GM12878 (cell line): ENCODE measurements at regions not wholly inside any gene's neighbourhood (a gene's known extent, or its start where the extent isn't known, plus 50 kb on each side); places are given as distances from the start of the nearest gene placed in this dataset.

ENCODE experiments used
- ATAC-seq: fragments of 200-7000 bp; cut with Tn5 transposase; 3 replicates; pipeline ENCODE4 v1.9.1; 2020; ENCODE audit warnings: mild to moderate bottlenecking, moderate library complexity
- BruUV-seq: library from RNA; stranded (reverse); fragments of 400-500 nt; replicated peaks from 2 replicates; lab custom pipeline; 2021; lab: Mats Ljungman, UMichigan
- CTCF ChIA-PET: fragments of 300-600 bp; sonication (Branson Sonifier 250); formaldehyde crosslinking; extraction: SDS; loops from one replicate; lab custom pipeline; 2021; ENCODE audit warnings: inconsistent platforms; lab: Yijun Ruan, JAX
- POLR2A ChIA-PET: fragments of 350-600 bp; formaldehyde crosslinking; extraction: SDS; loops from one replicate; lab custom pipeline; 2021; ENCODE audit warnings: inconsistent platforms; lab: Charles Lee
- RAD21 ChIA-PET: fragments of 300-600 bp; sonication (Branson Sonifier 250); formaldehyde crosslinking; loops from one replicate; lab custom pipeline; 2023; ENCODE audit warnings: antibody characterized with exemption; ENCODE audit not compliant: unreplicated experiment; lab: Charles Lee
- SMC1A ChIA-PET: fragments of 300-600 bp; sonication (Branson Sonifier 250); formaldehyde crosslinking; loops from one replicate; lab custom pipeline; 2023; ENCODE audit not compliant: unreplicated experiment, uncharacterized antibody; lab: Charles Lee
- DNase-seq: peaks from one replicate; pipeline ENCODE4 v3.0.0-alpha.2; 2011; ENCODE audit warnings: low read depth, low spot score
- FAIRE-seq: peaks from 3 replicates; lab custom pipeline; 2011; peaks lifted over from hg19 to GRCh38; lab: Jason Lieb, UNC
- H2AFZ ChIP-seq: 2 replicates; pipeline ENCODE4 v1.6.0; 2011; ENCODE audit warnings: low read depth, low read length, control low read depth; ENCODE audit not compliant: control insufficient read depth
- H3K27ac ChIP-seq: 2 replicates; pipeline ENCODE4 v1.5.1; 2011; ENCODE audit warnings: control low read depth; ENCODE audit not compliant: control insufficient read depth, insufficient read depth
- H3K27me3 ChIP-seq, 2 experiments: replicated peaks in 1 of 2; 2 replicates each; pipeline versions ENCODE4 v1.6.0 to v1.6.1; 2011; ENCODE audit warnings: low read length in 1 of 2; ENCODE audit not compliant: control insufficient read depth in 2 of 2, insufficient read depth in 2 of 2
- H3K36me3 ChIP-seq, 2 experiments: 2 replicates each; pipeline ENCODE4 v1.5.1; 2011; ENCODE audit warnings: low read length in 1 of 2; ENCODE audit not compliant: control insufficient read depth in 2 of 2, insufficient read depth in 2 of 2
- H3K4me1 ChIP-seq: 2 replicates; pipeline ENCODE4 v1.6.1; 2011; ENCODE audit warnings: mild to moderate bottlenecking, low read length, moderate library complexity, mixed read lengths; ENCODE audit not compliant: control insufficient read depth, insufficient read depth
- H3K4me2 ChIP-seq: 2 replicates; pipeline ENCODE4 v1.6.0; 2011; ENCODE audit warnings: control low read depth; ENCODE audit not compliant: control insufficient read depth, insufficient read depth
- H3K4me3 ChIP-seq: fragments of 200-600 bp; sonication (generic); 2 replicates; pipeline ENCODE4 v1.5.1; 2016
- H3K79me2 ChIP-seq: 2 replicates; pipeline ENCODE4 v1.6.0; 2011; ENCODE audit warnings: low read length; ENCODE audit not compliant: control insufficient read depth, insufficient read depth
- H3K9ac ChIP-seq: 2 replicates; pipeline ENCODE4 v1.8.0; 2011; ENCODE audit warnings: low read length, control low read depth, mixed read lengths; ENCODE audit not compliant: control insufficient read depth, insufficient read depth
- H3K9me3 ChIP-seq: replicated peaks from 3 replicates; pipeline ENCODE4 v1.5.1; 2011; ENCODE audit warnings: mild to moderate bottlenecking, low read length; ENCODE audit not compliant: control insufficient read depth, insufficient read depth
- H4K20me1 ChIP-seq: 2 replicates; pipeline ENCODE4 v1.6.0; 2011; ENCODE audit not compliant: control insufficient read depth, insufficient read depth
- BCL11A ChIP-seq: IDR thresholded peaks from 2 replicates; pipeline ENCODE4 v1.6.1; 2011; ENCODE audit warnings: low read depth, low read length
- CEBPZ ChIP-seq: fragments of 150-350 bp; IDR thresholded peaks from 2 replicates; pipeline ENCODE4 v1.6.1; 2016; ENCODE audit warnings: low read depth, low read length
- CREM ChIP-seq: IDR thresholded peaks from 2 replicates; pipeline ENCODE4 v1.6.1; 2014; ENCODE audit warnings: antibody characterized with exemption, low read depth
- EGR1 ChIP-seq, 2 experiments: IDR thresholded peaks; 1 replicate in 1 of 2; 2 replicates in 1 of 2; pipeline ENCODE4 v1.6.1; 2011 to 2012; ENCODE audit warnings: low read depth in 2 of 2, low read length in 2 of 2, borderline replicate concordance in 1 of 2, mild to moderate bottlenecking in 1 of 2, moderate library complexity in 1 of 2
- KLF5 ChIP-seq: fragments of 450-650 bp; IDR thresholded peaks from 2 replicates; pipeline ENCODE4 v1.6.1; 2014; ENCODE audit warnings: mild to moderate bottlenecking; ENCODE audit not compliant: partially characterized antibody
- MYC ChIP-seq: IDR thresholded peaks from 2 replicates; pipeline ENCODE4 v1.6.1; 2011; ENCODE audit warnings: mild to moderate bottlenecking, low read length, moderate library complexity, inconsistent platforms; ENCODE audit not compliant: insufficient read depth, insufficient replicate concordance, insufficient read length, severe bottlenecking
- NR2C1 ChIP-seq: fragments of 450-650 bp; IDR thresholded peaks from 2 replicates; pipeline ENCODE4 v1.6.1; 2017; ENCODE audit warnings: antibody characterized with exemption, mild to moderate bottlenecking, moderate library complexity
- PML ChIP-seq: IDR thresholded peaks from 2 replicates; pipeline ENCODE4 v1.6.1; 2012; ENCODE audit warnings: low read length, inconsistent platforms
- POU2F2 ChIP-seq: IDR thresholded peaks from 3 replicates; pipeline ENCODE4 v1.6.1; 2011; ENCODE audit warnings: low read depth, mild to moderate bottlenecking, low read length, borderline replicate concordance
- SIX5 ChIP-seq: IDR thresholded peaks from 2 replicates; pipeline ENCODE4 v1.6.1; 2011; ENCODE audit warnings: mild to moderate bottlenecking, low read depth, low read length, moderate library complexity; ENCODE audit not compliant: severe bottlenecking
- SMAD5 ChIP-seq: IDR thresholded peaks from 2 replicates; pipeline ENCODE4 v1.6.1; 2016; ENCODE audit warnings: antibody characterized with exemption, low read depth
- SMC3 ChIP-seq: IDR thresholded peaks from 2 replicates; pipeline ENCODE4 v1.6.1; 2011; ENCODE audit warnings: low read length, improper control_type of control experiment, borderline replicate concordance
- STAT1 ChIP-seq: fragments of 450-650 bp; conservative IDR thresholded peaks from 2 replicates; pipeline ENCODE4 v1.6.1; 2014; ENCODE audit warnings: antibody characterized with exemption, mild to moderate bottlenecking
- TARDBP ChIP-seq: IDR thresholded peaks from 2 replicates; pipeline ENCODE4 v1.6.1; 2016; ENCODE audit warnings: borderline replicate concordance
- TBL1XR1 ChIP-seq: IDR thresholded peaks from 2 replicates; pipeline ENCODE4 v1.6.1; 2012; ENCODE audit warnings: low read depth, low read length, improper control_type of control experiment
- ZBTB33 ChIP-seq: fragments of 450-650 bp; IDR thresholded peaks from 2 replicates; pipeline ENCODE4 v1.6.1; 2017; ENCODE audit warnings: mild to moderate bottlenecking
- ZNF592 ChIP-seq: fragments of 450-650 bp; IDR thresholded peaks from 2 replicates; pipeline ENCODE4 v1.6.1; 2017; ENCODE audit warnings: mild to moderate bottlenecking, moderate library complexity
- WGBS: methylation state at CpG from one replicate; pipeline ENCODE4 v1.1.6; 2016; ENCODE audit warnings: low lambda C conversion rate; ENCODE audit not compliant: insufficient replicate concordance, insufficient coverage; ENCODE audit errors: missing lambda C conversion rate; 5-methylcytosine and 5-hydroxymethylcytosine counted together
- in situ Hi-C: fragments of 300-500 bp; cut with MboI; formaldehyde crosslinking; loops from 9 replicates; pipeline ENCODE4 v1.14.3; 2018; ENCODE audit warnings: mixed read lengths
- intact Hi-C: fragments of 100-400 bp; cut with micrococcal nuclease; formaldehyde crosslinking; loops from one replicate; pipeline ENCODE4 v1.14.2; 2022; ENCODE audit not compliant: unreplicated experiment

DNA sequence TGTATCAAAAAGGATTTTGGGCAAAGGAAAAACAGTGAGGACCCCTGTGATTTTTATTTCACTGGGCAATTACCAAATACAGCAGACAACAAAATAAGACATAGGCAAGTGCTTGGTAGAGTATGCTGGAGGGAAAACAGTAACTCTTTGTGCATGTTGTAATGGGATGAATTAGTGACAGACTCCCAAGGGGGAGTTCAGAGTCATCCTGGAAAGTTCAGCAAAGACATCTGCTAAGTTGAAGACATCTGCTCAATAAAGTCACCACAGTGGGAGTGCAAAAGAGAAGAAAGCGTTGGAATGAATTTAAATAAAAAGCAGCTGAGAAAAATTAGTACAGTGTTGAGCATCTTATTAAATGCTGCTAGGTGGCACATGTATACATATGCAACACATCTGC lies 378.8 kb upstream of the ISX start:
- SMC1A ChIA-PET: no interaction called here
- no peak for TF ChIP-seq NR2C1
- TF ChIP-seq CREM: no peak
- TF ChIP-seq KLF5: no peak
- no peak for TF ChIP-seq TARDBP
- TF ChIP-seq TBL1XR1: no peak
- TF ChIP-seq ZNF592: no peak
- TF ChIP-seq EGR1 (IDR thresholded peaks at IDR 0.05; ENCODE audit: borderline replicate concordance in 1 of 2, low read depth in 2 of 2, low read length in 2 of 2): no peak
- TF ChIP-seq PML: no peak
- no peak for TF ChIP-seq SMAD5
- no peak for TF ChIP-seq CEBPZ
- no peak for TF ChIP-seq SIX5
- TF ChIP-seq SMC3: no peak
- TF ChIP-seq MYC: no peak
- TF ChIP-seq STAT1: no peak
- no peak for TF ChIP-seq BCL11A
- TF ChIP-seq ZBTB33: no peak
- TF ChIP-seq POU2F2: no peak
- TF ChIP-seq, all 136 proteins: peak for 0
- in situ Hi-C loops (no loop called here), intact Hi-C loops (no loop called here)
- WGBS: 0% methylated on average over 1 of the region's 1 CpG
- DNase-seq: no peak
- no peaks in the 10 kb centered on the region for H3K79me2 ChIP-seq
- FAIRE-seq: no peak
- no peaks in the 10 kb centered on the region for H3K27me3 ChIP-seq
- H3K9ac ChIP-seq: no peak overlapping the region
- no peaks in the 10 kb centered on the region for H3K4me1 ChIP-seq
- ChIA-PET RAD21 (no interaction called here), CTCF (no interaction called here), POLR2A (no interaction called here)
- no peak overlapping the region for H3K27ac ChIP-seq
- H3K36me3 ChIP-seq: no peaks in the 10 kb centered on the region
- H2AFZ ChIP-seq: no peak overlapping the region
- no peak overlapping the region for H3K4me3 ChIP-seq
- H3K9me3 ChIP-seq: no peaks in the 10 kb centered on the region
- H3K4me2 ChIP-seq: no peak overlapping the region
- no peak for ATAC-seq
- no TSS peak for BruUV-seq
- no peaks in the 10 kb centered on the region for H4K20me1 ChIP-seq
